Ovary (tissue), 7 donors: ENCODE measurements at regions not wholly inside any gene's neighbourhood (a gene's known extent, or its start where the extent isn't known, plus 50 kb on each side); places are given as distances from the start of the nearest gene placed in this dataset.

Experiments used
- DNase-seq, 5 donors: peaks; one replicate each; pipeline ENCODE4 v3.0.0-alpha.2; 2019 to 2020
- H3K27ac ChIP-seq, 2 donors: fragments of 200-600 bp; one replicate each; pipeline versions ENCODE4 v1.5.1 to v1.8.0; 2019 to 2022
- H3K27me3 ChIP-seq: fragments of 200-600 bp; one replicate; pipeline ENCODE4 v1.8.0; 2022
- H3K36me3 ChIP-seq: fragments of 200-600 bp; sonication (generic); one replicate; pipeline ENCODE4 v1.5.1; 2019
- H3K4me1 ChIP-seq: one replicate; pipeline ENCODE4 v1.8.1; 2013; ENCODE audit warnings: mild to moderate bottlenecking, moderate library complexity; ENCODE audit not compliant: insufficient read depth
- H3K4me3 ChIP-seq: fragments of 200-600 bp; sonication (generic); one replicate; pipeline ENCODE4 v1.5.1; 2017
- H3K9me3 ChIP-seq, 2 donors: fragments of 200-600 bp in 1 of 2; sonication (generic) in 1 of 2; one replicate each; pipeline versions ENCODE4 v1.5.1 to v1.8.1; 2013 to 2019; ENCODE audit warnings: mild to moderate bottlenecking in 1 of 2, moderate library complexity in 1 of 2
- EP300 ChIP-seq: sonication (generic); formaldehyde crosslinking; IDR thresholded peaks from one replicate; pipeline ENCODE4 v1.6.1; 2017; ENCODE audit warnings: antibody characterized with exemption
- POLR2A ChIP-seq: fragments of 450-650 bp; IDR thresholded peaks from one replicate; pipeline ENCODE4 v1.6.1; 2017; ENCODE audit warnings: antibody characterized with exemption, mild to moderate bottlenecking, moderate library complexity
- WGBS, 3 donors: extraction: QIAGEN DNeasy Blood & Tissue Kit in 1 of 3; methylation state at CpG; one replicate each; pipeline versions ENCODE4 v1.1.5 to v1.1.7; 2013 to 2017; 5-methylcytosine and 5-hydroxymethylcytosine counted together
- intact Hi-C, 4 donors: fragments of 100-400 bp; cut with DNase I; formaldehyde crosslinking; loops; one replicate each; pipeline versions ENCODE4 v1.11.0 to v1.15.1; 2022 to 2023
- TF ChIP-seq, protein P1 (sequence below), 3 donors: fragments of 450-650 bp in 2 of 3; fragments of 200-600 bp in 1 of 3; IDR thresholded peaks; one replicate each; pipeline versions ENCODE4 v1.5.1 to v1.8.0; 2016 to 2022; ENCODE audit warnings: antibody characterized with exemption in 3 of 3, mild to moderate bottlenecking in 1 of 3
- donor health status: DM: no; HTN: no; CAD: no; lungs with moderate emphysema.
- donor health status: DM: no; HTN: no; CAD: no.
- donor health status: Bipolar disorder and iron deficiency.
- donor health status: DM: no; HTN: no; CAD: no.
- donor health status: DM: yes; HTN: yes; CAD: no.

- no peaks in the 10 kb centered on the region for H3K27me3 ChIP-seq
- intact Hi-C loops = no loop called here
Measured at GRCh38 chr9:75529463-75529862, 361.0 kb upstream of the PCSK5 start.

GRCh38 chr9:75531588-75531987 is 358.9 kb upstream of the PCSK5 start:
- Histone ChIP-seq H3K4me1 (no peaks in the 10 kb centered on the region), H3K27ac (no peak overlapping the region), H3K9me3 (no peaks in the 10 kb centered on the region), H3K4me3 (no peak overlapping the region), H3K36me3 (no peaks in the 10 kb centered on the region), H3K27me3 (no peaks in the 10 kb centered on the region)
- WGBS, 3 donors = 81 to 93% (median 83%) methylated on average over 2 of the region's 2 CpGs
- DNase-seq = peak in 2 of 5 donors; percentile 18 to 60
- intact Hi-C loops = no loop called here
- no peak for TF ChIP-seq POLR2A
- no peak for TF ChIP-seq EP300
- TF ChIP-seq, protein P1, sequence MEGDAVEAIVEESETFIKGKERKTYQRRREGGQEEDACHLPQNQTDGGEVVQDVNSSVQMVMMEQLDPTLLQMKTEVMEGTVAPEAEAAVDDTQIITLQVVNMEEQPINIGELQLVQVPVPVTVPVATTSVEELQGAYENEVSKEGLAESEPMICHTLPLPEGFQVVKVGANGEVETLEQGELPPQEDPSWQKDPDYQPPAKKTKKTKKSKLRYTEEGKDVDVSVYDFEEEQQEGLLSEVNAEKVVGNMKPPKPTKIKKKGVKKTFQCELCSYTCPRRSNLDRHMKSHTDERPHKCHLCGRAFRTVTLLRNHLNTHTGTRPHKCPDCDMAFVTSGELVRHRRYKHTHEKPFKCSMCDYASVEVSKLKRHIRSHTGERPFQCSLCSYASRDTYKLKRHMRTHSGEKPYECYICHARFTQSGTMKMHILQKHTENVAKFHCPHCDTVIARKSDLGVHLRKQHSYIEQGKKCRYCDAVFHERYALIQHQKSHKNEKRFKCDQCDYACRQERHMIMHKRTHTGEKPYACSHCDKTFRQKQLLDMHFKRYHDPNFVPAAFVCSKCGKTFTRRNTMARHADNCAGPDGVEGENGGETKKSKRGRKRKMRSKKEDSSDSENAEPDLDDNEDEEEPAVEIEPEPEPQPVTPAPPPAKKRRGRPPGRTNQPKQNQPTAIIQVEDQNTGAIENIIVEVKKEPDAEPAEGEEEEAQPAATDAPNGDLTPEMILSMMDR (IDR thresholded peaks at IDR 0.05) = no peak

More at GRCh38 chr9:75529463-75529862, 361.0 kb upstream of the PCSK5 start:
- TF ChIP-seq POLR2A (no peak), EP300 (no peak)
- TF ChIP-seq, protein P1 (IDR thresholded peaks at IDR 0.05) = no peak
- no peaks in the 10 kb centered on the region for H3K4me1 ChIP-seq
- no peak overlapping the region for H3K4me3 ChIP-seq
- no peak for DNase-seq
- H3K9me3 ChIP-seq = no peaks in the 10 kb centered on the region
- no peaks in the 10 kb centered on the region for H3K36me3 ChIP-seq
- no peak overlapping the region for H3K27ac ChIP-seq

DNA sequence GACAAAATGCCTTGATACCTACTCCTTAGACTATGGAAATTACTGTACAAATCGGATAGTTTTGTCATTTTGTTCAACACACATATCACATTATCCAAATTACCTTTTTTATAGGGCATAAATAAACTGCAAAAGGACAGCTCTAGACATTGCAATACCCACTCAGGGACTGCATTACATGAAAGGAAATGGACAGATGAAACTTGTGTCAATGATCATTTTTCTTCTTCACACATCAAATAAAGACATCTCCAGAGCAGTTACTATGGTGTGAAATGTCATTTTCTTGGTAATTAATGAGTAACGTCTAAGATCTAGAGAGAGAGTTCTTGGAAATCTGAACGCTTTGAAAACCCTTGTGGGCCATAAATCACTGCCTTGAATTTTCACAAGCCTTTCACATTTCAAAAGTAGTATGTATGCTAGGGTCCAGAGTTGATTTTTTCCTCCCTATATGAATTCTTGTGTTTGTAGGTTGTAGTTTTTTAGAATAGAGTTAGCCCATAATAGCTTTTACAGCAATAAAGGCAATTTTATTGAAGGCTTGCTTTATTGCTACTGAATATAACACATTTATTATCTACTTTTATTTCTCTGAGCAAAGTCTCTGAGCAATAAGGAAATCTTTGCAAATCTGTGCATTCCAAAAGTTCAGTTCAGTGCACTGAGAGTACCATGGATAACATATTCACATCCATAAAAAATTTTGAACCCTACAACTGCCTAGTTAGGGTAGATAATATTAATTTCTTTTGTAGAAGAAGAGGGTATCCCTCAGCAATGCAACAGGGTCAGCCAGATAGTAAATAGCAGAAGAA is 358.0 kb upstream of the PCSK5 start:
- DNase-seq = no peak
- Histone ChIP-seq H3K27ac (no peak overlapping the region), H3K27me3 (no peaks in the 10 kb centered on the region), H3K4me3 (no peak overlapping the region), H3K9me3 (no peaks in the 10 kb centered on the region), H3K36me3 (no peaks in the 10 kb centered on the region), H3K4me1 (no peaks in the 10 kb centered on the region)
- TF ChIP-seq POLR2A (no peak), EP300 (no peak)
- TF ChIP-seq, protein P1 (IDR thresholded peaks at IDR 0.05) = no peak
- 57 to 66% (median 65%) methylated on average over 3 of the region's 3 CpGs for WGBS, 3 donors
- intact Hi-C loops = no loop called here

GRCh38 chr9:75539523-75539922 is 350.9 kb upstream of the PCSK5 start:
- Histone ChIP-seq H3K27me3 (no peaks in the 10 kb centered on the region), H3K9me3 (no peaks in the 10 kb centered on the region), H3K4me3 (no peak overlapping the region), H3K36me3 (no peaks in the 10 kb centered on the region), H3K4me1 (no peaks in the 10 kb centered on the region), H3K27ac (no peak overlapping the region)
- no peak for DNase-seq
- intact Hi-C loops = no loop called here
- TF ChIP-seq EP300 = no peak
- TF ChIP-seq, protein P1 (IDR thresholded peaks at IDR 0.05) = no peak
- TF ChIP-seq POLR2A = no peak
- WGBS, 3 donors = 65 to 89% (median 77%) methylated on average over 1 of the region's 1 CpG
